ENCODE measurements at regions not wholly inside any gene's neighbourhood (a gene's known extent, or its start where the extent isn't known, plus 50 kb on each side); places are given as distances from the start of the nearest gene placed in this dataset.

GRCh38 chr4:4803912-4804296 is 55.6 kb upstream of the MSX1 start (continued):
- no peak for TF ChIP-seq TCF7L2 (IDR thresholded peaks at IDR 0.05; ENCODE audit: borderline replicate concordance, extremely low read depth, insufficient read depth, insufficient read length)
- TF ChIP-seq, protein P1, sequence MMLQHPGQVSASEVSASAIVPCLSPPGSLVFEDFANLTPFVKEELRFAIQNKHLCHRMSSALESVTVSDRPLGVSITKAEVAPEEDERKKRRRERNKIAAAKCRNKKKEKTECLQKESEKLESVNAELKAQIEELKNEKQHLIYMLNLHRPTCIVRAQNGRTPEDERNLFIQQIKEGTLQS (IDR thresholded peaks at IDR 0.05): no peak
- TF ChIP-seq CTCF (IDR thresholded peaks at IDR 0.05 in 2 of 3, conservative IDR thresholded peaks at IDR 0.05 in 1 of 3; ENCODE audit: borderline replicate concordance in 1 of 3, insufficient read depth in 1 of 3, low read depth in 2 of 3, low read length in 2 of 3): no peak
- TF ChIP-seq MAX (IDR thresholded peaks at IDR 0.05): no peak
- TF ChIP-seq SRF (IDR thresholded peaks at IDR 0.05; ENCODE audit: low read depth): no peak
- TF ChIP-seq JUND (IDR thresholded peaks at IDR 0.05): no peak

- H3K9me3 ChIP-seq (ENCODE audit: control insufficient read depth in 1 of 2, insufficient read depth in 1 of 2, low read depth in 1 of 2, low read length in 2 of 2): peaks cover 0 to 6% of the 10 kb centered on the region in 2 experiments; a peak in 1 of 4 replicates
- H3K79me2 ChIP-seq (ENCODE audit: insufficient read depth, low read length): no peaks in the 10 kb centered on the region
- H3K4me2 ChIP-seq (ENCODE audit: low read length): no peak overlapping the region
- ChIA-PET CTCF (no interaction called here), RAD21 (ENCODE audit: low non-redundant PET in 1 of 2, low total read pairs in 2 of 2, uncharacterized antibody in 2 of 2, unreplicated experiment in 2 of 2) (no interaction called here), POLR2A (no interaction called here)
- ATAC-seq (no peak), DNase-seq (ENCODE audit: low read depth, low spot score) (no peak)
- H3K9me2 ChIP-seq (ENCODE audit: insufficient read depth): no peaks in the 10 kb centered on the region
- H4K20me1 ChIP-seq (ENCODE audit: insufficient read depth): no peaks in the 10 kb centered on the region
- H3K4me3 ChIP-seq (replicated peaks in 1 of 2; ENCODE audit: low read depth in 1 of 2, low read length in 2 of 2): no peak overlapping the region
- no TSS peak for BruUV-seq (replicated peaks)
- intact Hi-C loops (cut with micrococcal nuclease): no loop called here
- no peaks in the 10 kb centered on the region for H3K36me3 ChIP-seq (ENCODE audit: control insufficient read depth in 1 of 2, insufficient read depth in 2 of 2, low read length in 2 of 2)
- H3K4me1 ChIP-seq (ENCODE audit: control insufficient read depth in 1 of 2, insufficient read depth in 2 of 2, low read length in 2 of 2): peaks cover 0 to 12% of the 10 kb centered on the region in 2 experiments; a peak in 1 of 4 replicates
- no peak overlapping the region for H2AFZ ChIP-seq (ENCODE audit: low read depth, low read length, poor library complexity, severe bottlenecking)
- no peak overlapping the region for H3K9ac ChIP-seq (ENCODE audit: low read length)
- H3K27ac ChIP-seq (ENCODE audit: low read depth, low read length): no peak overlapping the region
- TF ChIP-seq EGR1 (IDR thresholded peaks at IDR 0.05; ENCODE audit: low read depth) (no peak), FOSL1 (IDR thresholded peaks at IDR 0.05; ENCODE audit: low read depth) (no peak), CBX3 (IDR thresholded peaks at IDR 0.05; ENCODE audit: low read depth) (no peak)
- H3K27me3 ChIP-seq (ENCODE audit: insufficient read depth, low read length): no peaks in the 10 kb centered on the region
These were observed 56.1 kb upstream of the MSX1 start for GRCh38 chr4:4803216-4803911.
